Neural progenitor cell (in vitro differentiated cells): ENCODE measurements at regions not wholly inside any gene's neighbourhood (a gene's known extent, or its start where the extent isn't known, plus 50 kb on each side); places are given as distances from the start of the nearest gene placed in this dataset.

Source experiments
- DNase-seq: peaks from one replicate; pipeline ENCODE4 v3.0.0-alpha.2; 2016; ENCODE audit warnings: low spot score
- H2AFZ ChIP-seq: fragments of 200-600 bp; sonication (generic); replicated peaks from 2 replicates; pipeline ENCODE4 v1.6.1; 2016; ENCODE audit warnings: antibody characterized with exemption
- H3F3A ChIP-seq: fragments of 200-600 bp; sonication (generic); 2 replicates; pipeline ENCODE4 v1.6.1; 2016; ENCODE audit warnings: antibody characterized with exemption, low read depth
- H3K27ac ChIP-seq: fragments of 200-600 bp; sonication (generic); 2 replicates; pipeline ENCODE4 v1.5.1; 2016; ENCODE audit warnings: mild to moderate bottlenecking
- H3K27me3 ChIP-seq: fragments of 200-600 bp; sonication (generic); 2 replicates; pipeline ENCODE4 v1.6.1; 2016; ENCODE audit warnings: mild to moderate bottlenecking, moderate library complexity
- H3K36me3 ChIP-seq: fragments of 200-600 bp; sonication (generic); 2 replicates; pipeline ENCODE4 v1.5.1; 2016
- H3K4me1 ChIP-seq: fragments of 200-600 bp; sonication (generic); 2 replicates; pipeline ENCODE4 v1.6.1; 2016; ENCODE audit warnings: mixed run types
- H3K4me2 ChIP-seq: fragments of 200-600 bp; sonication (generic); 2 replicates; pipeline ENCODE4 v1.6.1; 2016
- H3K4me3 ChIP-seq: fragments of 200-600 bp; sonication (generic); 2 replicates; pipeline ENCODE4 v1.5.1; 2016
- H3K79me2 ChIP-seq: fragments of 200-600 bp; sonication (generic); 2 replicates; pipeline ENCODE4 v1.6.1; 2016; ENCODE audit warnings: low read depth
- H3K9ac ChIP-seq: fragments of 200-600 bp; sonication (generic); 2 replicates; pipeline ENCODE4 v1.6.1; 2016
- H3K9me3 ChIP-seq: fragments of 200-600 bp; sonication (generic); 2 replicates; pipeline ENCODE4 v1.5.1; 2016; ENCODE audit warnings: low read depth
- H4K20me1 ChIP-seq: fragments of 200-600 bp; sonication (generic); 2 replicates; pipeline ENCODE4 v1.6.1; 2016; ENCODE audit warnings: low read depth
- H3K27ac Mint-ChIP-seq: 3 replicates; pipeline ENCODE4 v1.8.0; 2021; ENCODE audit warnings: mixed read lengths
- H3K27me3 Mint-ChIP-seq: 2 replicates; pipeline ENCODE4 v1.8.0; 2022; ENCODE audit warnings: low read depth, mild to moderate bottlenecking, inconsistent platforms, moderate library complexity, mixed read lengths; ENCODE audit not compliant: insufficient read depth
- H3K36me3 Mint-ChIP-seq: 3 replicates; pipeline ENCODE4 v1.8.0; 2021; ENCODE audit warnings: mixed read lengths
- H3K4me1 Mint-ChIP-seq: 3 replicates; pipeline ENCODE4 v1.8.0; 2021; ENCODE audit warnings: mixed read lengths
- H3K4me3 Mint-ChIP-seq: 3 replicates; pipeline ENCODE4 v1.8.0; 2021; ENCODE audit warnings: mild to moderate bottlenecking, moderate library complexity, mixed read lengths
- H3K9me3 Mint-ChIP-seq: 3 replicates; pipeline ENCODE4 v1.8.0; 2020; ENCODE audit warnings: mixed read lengths
- CTCF ChIP-seq: fragments of 200-600 bp; sonication (generic); IDR thresholded peaks from 2 replicates; pipeline ENCODE4 v1.5.1; 2017; ENCODE audit warnings: antibody characterized with exemption, mild to moderate bottlenecking
- EZH2 ChIP-seq: fragments of 200-600 bp; sonication (generic); IDR thresholded peaks from 2 replicates; pipeline ENCODE4 v1.6.1; 2017; ENCODE audit warnings: antibody characterized with exemption, mild to moderate bottlenecking, moderate library complexity
- EZH2phosphoT487 ChIP-seq: fragments of 200-600 bp; sonication (generic); IDR thresholded peaks from 2 replicates; pipeline ENCODE4 v1.6.1; 2017; ENCODE audit warnings: antibody characterized with exemption

- Mint-ChIP-seq H3K9me3 (no peaks in the 10 kb centered on the region), H3K27ac (no peak overlapping the region), H3K4me3 (no peak overlapping the region), H3K4me1 (no peaks in the 10 kb centered on the region), H3K36me3 (no peaks in the 10 kb centered on the region), H3K27me3 (peaks cover 3% of the 10 kb centered on the region)
- H3K9ac ChIP-seq = no peak overlapping the region
- no peaks in the 10 kb centered on the region for H4K20me1 ChIP-seq
- H3F3A ChIP-seq = no peaks in the 10 kb centered on the region
- H3K4me1 ChIP-seq = no peaks in the 10 kb centered on the region
- TF ChIP-seq EZH2phosphoT487 (no peak), CTCF (no peak)
- H3K4me3 ChIP-seq = no peak overlapping the region
- H3K4me2 ChIP-seq = no peak overlapping the region
- no peaks in the 10 kb centered on the region for H3K27me3 ChIP-seq
- no peak overlapping the region for H3K27ac ChIP-seq
- no peak overlapping the region for H2AFZ ChIP-seq
- no peaks in the 10 kb centered on the region for H3K36me3 ChIP-seq
- no peak for DNase-seq
- H3K79me2 ChIP-seq = no peaks in the 10 kb centered on the region
- no peaks in the 10 kb centered on the region for H3K9me3 ChIP-seq
These were observed 63.9 kb downstream of the RDH14 start for GRCh38 chr2:18496516-18496915.

- H3K9me3 ChIP-seq = no peaks in the 10 kb centered on the region
- H3K27ac Mint-ChIP-seq = no peak overlapping the region
- no peak for TF ChIP-seq EZH2
- H3K9me3 Mint-ChIP-seq = no peaks in the 10 kb centered on the region
- no peak overlapping the region for H2AFZ ChIP-seq
- no peaks in the 10 kb centered on the region for H3K36me3 ChIP-seq
- H3K79me2 ChIP-seq = no peaks in the 10 kb centered on the region
- H3K27me3 Mint-ChIP-seq = peaks cover 3% of the 10 kb centered on the region
- no peaks in the 10 kb centered on the region for H3K4me1 ChIP-seq
- no peak overlapping the region for H3K27ac ChIP-seq
- no peak for DNase-seq
- H3K4me3 Mint-ChIP-seq = no peak overlapping the region
- H3K36me3 Mint-ChIP-seq = no peaks in the 10 kb centered on the region
- no peaks in the 10 kb centered on the region for H3F3A ChIP-seq
- H3K4me1 Mint-ChIP-seq = no peaks in the 10 kb centered on the region
- no peaks in the 10 kb centered on the region for H4K20me1 ChIP-seq
- H3K9ac ChIP-seq = no peak overlapping the region
- H3K4me3 ChIP-seq = no peak overlapping the region
- no peak overlapping the region for H3K4me2 ChIP-seq
- H3K27me3 ChIP-seq = no peaks in the 10 kb centered on the region
These were observed 65.4 kb downstream of the RDH14 start for GRCh38 chr2:18495058-18495457.

DNA sequence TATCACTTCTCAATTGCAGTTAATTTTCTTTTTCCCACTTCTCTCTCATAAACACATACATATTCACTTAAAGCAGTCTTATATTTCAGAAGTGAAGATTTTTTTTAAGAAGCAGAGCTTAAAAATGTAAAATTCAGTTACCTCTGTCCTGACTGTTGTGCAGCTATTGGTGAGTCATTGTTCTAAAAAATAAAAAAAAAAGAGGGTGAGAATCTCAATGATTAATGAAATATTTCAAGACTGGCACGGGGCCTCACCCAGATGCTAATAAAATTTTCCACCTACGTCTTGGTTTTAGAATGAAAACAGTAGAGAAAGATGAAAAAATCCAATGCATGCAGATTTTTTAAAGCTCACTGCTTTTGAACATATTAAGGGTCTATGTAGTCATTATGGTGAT, 67.7 kb downstream of the RDH14 start:
- Histone ChIP-seq H3K4me3 (no peak overlapping the region), H3K27me3 (no peaks in the 10 kb centered on the region), H3K9me3 (no peaks in the 10 kb centered on the region), H3K9ac (no peak overlapping the region), H3K4me2 (no peak overlapping the region), H3K4me1 (no peaks in the 10 kb centered on the region), H4K20me1 (no peaks in the 10 kb centered on the region), H2AFZ (no peak overlapping the region), H3K79me2 (no peaks in the 10 kb centered on the region), H3F3A (no peaks in the 10 kb centered on the region), H3K27ac (no peak overlapping the region), H3K36me3 (no peaks in the 10 kb centered on the region)
- Mint-ChIP-seq H3K9me3 (no peaks in the 10 kb centered on the region), H3K27ac (no peak overlapping the region), H3K4me1 (no peaks in the 10 kb centered on the region), H3K36me3 (no peaks in the 10 kb centered on the region), H3K27me3 (peaks cover 3% of the 10 kb centered on the region), H3K4me3 (no peak overlapping the region)
- TF ChIP-seq EZH2 (no peak), CTCF (no peak), EZH2phosphoT487 (no peak)
- DNase-seq = no peak

GRCh38 chr2:18491577-18491976, 68.9 kb downstream of the RDH14 start:
- Mint-ChIP-seq H3K27me3 (peaks cover 3% of the 10 kb centered on the region), H3K27ac (no peak overlapping the region), H3K36me3 (no peaks in the 10 kb centered on the region), H3K9me3 (no peaks in the 10 kb centered on the region), H3K4me3 (no peak overlapping the region), H3K4me1 (no peaks in the 10 kb centered on the region)
- H3K27me3 ChIP-seq = no peaks in the 10 kb centered on the region
- no peak overlapping the region for H3K9ac ChIP-seq
- no peaks in the 10 kb centered on the region for H3K79me2 ChIP-seq
- DNase-seq = no peak
- H3K4me3 ChIP-seq = no peak overlapping the region
- H3K9me3 ChIP-seq = no peaks in the 10 kb centered on the region
- no peaks in the 10 kb centered on the region for H4K20me1 ChIP-seq
- H3K27ac ChIP-seq = no peak overlapping the region
- no peaks in the 10 kb centered on the region for H3K36me3 ChIP-seq
- no peaks in the 10 kb centered on the region for H3K4me1 ChIP-seq
- H3F3A ChIP-seq = no peaks in the 10 kb centered on the region
- TF ChIP-seq EZH2 (no peak), EZH2phosphoT487 (no peak), CTCF (no peak)
- no peak overlapping the region for H2AFZ ChIP-seq
- no peak overlapping the region for H3K4me2 ChIP-seq
